Mucosa of stomach (tissue), 1 donor: ENCODE measurements at regions not wholly inside any gene's neighbourhood (a gene's known extent, or its start where the extent isn't known, plus 50 kb on each side); places are given as distances from the start of the nearest gene placed in this dataset.
"Not testable (repeated sequence)": the region's sequence is repeated elsewhere in the genome, so short reads cannot be mapped to it uniquely, and the experiment has no call there.

Experiments used
- H3K27me3 ChIP-seq: one replicate; pipeline ENCODE4 v1.7.0; 2013; ENCODE audit warnings: mild to moderate bottlenecking, low read length; ENCODE audit not compliant: control insufficient read depth, insufficient read depth
- H3K36me3 ChIP-seq: one replicate; pipeline ENCODE4 v1.7.0; 2013; ENCODE audit warnings: low read length; ENCODE audit not compliant: control insufficient read depth, insufficient read depth
- H3K4me1 ChIP-seq: one replicate; pipeline ENCODE4 v1.7.0; 2013; ENCODE audit warnings: mild to moderate bottlenecking, low read length; ENCODE audit not compliant: control insufficient read depth, insufficient read depth
- H3K4me3 ChIP-seq: one replicate; pipeline ENCODE4 v1.7.0; 2013; ENCODE audit warnings: low read length
- H3K9ac ChIP-seq: one replicate; pipeline ENCODE4 v1.7.0; 2013; ENCODE audit warnings: mild to moderate bottlenecking, low read length, moderate library complexity
- H3K9me3 ChIP-seq: one replicate; pipeline ENCODE4 v1.7.0; 2013; ENCODE audit warnings: mild to moderate bottlenecking, low read length, moderate library complexity; ENCODE audit not compliant: control insufficient read depth
- donor health status: Pancreatic carcinoma.

DNA sequence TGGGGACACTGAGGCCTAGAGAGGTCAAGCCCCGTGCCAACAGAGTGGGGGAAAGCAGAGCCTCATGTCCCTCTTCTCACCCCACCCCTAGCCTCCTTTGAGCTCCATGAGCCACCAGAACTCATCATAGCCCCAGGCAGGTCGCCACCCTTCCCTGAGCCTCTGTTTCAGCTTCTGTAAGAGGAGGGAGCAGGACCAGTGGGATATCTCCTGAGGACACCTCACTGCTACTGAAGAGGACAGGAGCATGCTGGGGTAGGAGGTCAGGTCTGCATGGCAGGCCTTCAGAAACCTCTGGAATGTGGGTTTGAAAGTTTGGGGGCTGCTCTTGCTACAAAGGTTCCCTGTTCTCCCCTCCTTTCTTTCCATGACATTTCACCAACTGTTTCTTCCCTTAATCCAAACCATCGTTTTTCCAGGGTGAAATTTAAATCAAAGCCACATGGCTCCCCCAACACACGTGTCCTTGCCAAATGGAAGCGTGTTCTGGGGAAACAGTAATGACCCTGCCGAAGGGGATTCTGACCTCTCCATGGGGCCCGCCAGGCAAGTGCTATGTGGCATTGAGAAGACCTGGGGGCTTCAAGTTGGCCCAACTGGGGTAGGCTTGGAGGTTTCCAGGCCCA is 88.1 kb upstream of the RUNX3 start:
- no peaks in the 10 kb centered on the region for H3K4me1 ChIP-seq
- H3K9ac ChIP-seq, result no peak overlapping the region
- H3K9me3 ChIP-seq, result no peaks in the 10 kb centered on the region
- H3K36me3 ChIP-seq, result no peaks in the 10 kb centered on the region
- H3K27me3 ChIP-seq, result no peaks in the 10 kb centered on the region
- no peak overlapping the region for H3K4me3 ChIP-seq

DNA sequence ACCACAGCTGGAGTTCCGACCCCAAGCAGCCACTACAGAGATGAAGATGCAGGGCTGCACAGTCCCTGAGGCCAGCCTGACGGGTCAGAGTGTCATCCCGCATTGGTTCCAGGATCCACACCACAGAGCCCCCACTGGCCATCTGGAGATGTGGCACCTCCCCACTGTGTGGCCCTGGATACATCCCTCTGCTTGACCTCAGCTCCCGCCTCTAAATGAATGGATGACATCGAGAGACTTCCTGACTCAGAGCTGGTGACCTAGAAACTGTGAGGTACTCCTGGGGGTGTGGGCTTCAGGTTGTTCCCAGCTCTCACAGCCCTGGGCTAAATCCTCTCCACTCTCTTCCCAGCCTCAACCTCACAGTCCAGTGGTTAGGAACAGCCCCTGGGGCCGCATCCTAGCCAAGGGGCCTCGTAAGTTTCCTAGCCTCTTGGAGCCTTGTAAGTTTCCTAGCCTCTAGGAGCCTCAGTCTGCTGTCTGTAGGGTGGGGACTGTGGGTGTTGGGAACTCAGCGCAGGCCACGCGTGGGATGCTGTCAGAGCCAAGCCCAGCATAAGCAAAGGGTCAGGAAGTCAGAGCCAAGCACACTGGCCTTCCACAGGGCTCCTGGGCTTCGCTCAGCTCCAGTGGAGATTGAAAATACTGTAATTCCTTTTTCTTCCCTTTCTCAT is 87.5 kb upstream of the RUNX3 start:
- no peaks in the 10 kb centered on the region for H3K27me3 ChIP-seq
- no peaks in the 10 kb centered on the region for H3K36me3 ChIP-seq
- H3K4me3 ChIP-seq, result no peak overlapping the region
- no peaks in the 10 kb centered on the region for H3K4me1 ChIP-seq
- H3K9me3 ChIP-seq, result no peaks in the 10 kb centered on the region
- no peak overlapping the region for H3K9ac ChIP-seq

DNA sequence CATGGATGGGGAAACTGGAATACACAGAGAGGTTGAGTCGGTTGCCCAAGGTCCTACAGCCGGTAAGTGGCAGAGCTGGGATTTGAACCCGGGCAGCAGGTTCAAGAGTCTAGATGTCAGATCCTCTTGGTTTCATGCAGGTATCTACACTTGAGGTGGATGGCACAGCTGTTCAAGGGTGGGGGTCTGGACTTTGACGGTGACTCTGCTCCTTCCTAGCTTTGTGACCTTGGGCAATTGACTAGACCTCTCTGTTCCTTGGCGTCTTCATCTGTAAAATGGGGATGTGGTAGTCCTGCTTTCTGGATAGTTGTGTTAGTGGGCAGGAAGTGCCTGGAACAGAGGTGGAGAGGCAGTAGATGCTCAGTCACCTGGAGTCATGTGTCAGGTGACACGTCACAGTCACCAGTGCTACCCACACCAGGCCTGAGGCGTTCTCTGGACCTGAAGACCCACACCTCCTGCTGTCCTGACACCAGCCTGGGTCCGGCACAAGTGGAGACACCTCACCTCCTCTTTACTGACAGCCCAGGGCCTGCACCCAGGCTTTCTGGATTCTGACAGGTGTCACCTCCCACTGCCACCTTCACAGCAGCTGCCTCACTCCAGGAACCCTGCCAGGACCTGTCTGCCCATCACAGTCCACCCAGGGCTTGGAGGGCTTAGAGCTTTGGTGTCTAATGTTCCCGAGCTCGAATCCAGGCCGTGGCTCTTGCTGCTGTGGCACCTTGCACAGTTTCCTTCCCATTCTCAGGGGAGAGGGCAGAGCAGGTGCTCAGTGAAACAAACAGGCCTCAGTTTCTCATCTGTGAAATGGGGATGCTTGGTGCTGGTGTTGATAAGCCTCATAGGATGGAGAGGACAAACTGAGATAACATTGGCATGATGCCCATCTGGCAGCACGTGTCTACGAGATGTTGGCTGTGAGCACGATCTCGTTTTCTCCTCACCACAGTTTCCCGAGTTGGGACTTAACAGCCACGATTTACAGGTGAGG is 83.2 kb upstream of the RUNX3 start:
- Histone ChIP-seq H3K4me3 (no peak overlapping the region), H3K9ac (no peak overlapping the region), H3K9me3 (no peaks in the 10 kb centered on the region), H3K27me3 (peaks cover 2% of the 10 kb centered on the region), H3K36me3 (no peaks in the 10 kb centered on the region), H3K4me1 (no peaks in the 10 kb centered on the region)

DNA sequence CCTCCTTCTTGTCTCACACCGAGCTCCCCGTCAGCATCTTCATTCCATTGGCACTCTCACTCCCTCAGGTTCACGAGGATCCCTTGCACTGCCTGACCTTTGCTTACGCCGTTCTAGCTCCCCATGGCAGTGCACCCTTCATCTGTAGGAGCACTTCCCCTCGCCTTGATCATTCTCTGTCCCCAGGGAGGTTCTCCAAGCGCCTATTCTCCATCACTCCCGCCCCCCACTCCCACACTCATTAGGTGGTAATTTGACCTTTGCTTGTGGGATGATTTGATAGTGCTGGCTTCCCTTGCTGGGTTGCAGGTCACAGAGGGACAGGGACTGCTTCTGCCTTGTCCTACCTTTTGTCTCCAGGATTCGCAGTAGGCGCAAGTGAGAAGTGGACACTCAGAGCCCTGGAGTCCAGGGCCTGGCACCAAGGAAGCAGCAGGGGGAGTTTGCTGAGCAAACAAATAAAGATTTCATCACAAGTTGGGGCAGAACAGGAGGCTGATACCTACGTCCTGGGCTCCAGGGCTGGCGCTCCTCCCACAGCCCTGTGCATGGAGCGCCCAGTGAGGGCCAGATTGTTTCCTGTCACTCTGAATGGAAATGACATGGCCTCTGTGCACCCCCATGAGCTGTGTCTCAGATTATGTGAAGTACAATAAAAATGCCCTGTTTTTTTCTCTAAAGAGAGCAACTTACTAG is 82.0 kb upstream of the RUNX3 start:
- Histone ChIP-seq H3K9ac (no peak overlapping the region), H3K27me3 (peaks cover 12% of the 10 kb centered on the region), H3K4me1 (no peaks in the 10 kb centered on the region), H3K9me3 (no peaks in the 10 kb centered on the region), H3K36me3 (no peaks in the 10 kb centered on the region), H3K4me3 (no peak overlapping the region)

DNA sequence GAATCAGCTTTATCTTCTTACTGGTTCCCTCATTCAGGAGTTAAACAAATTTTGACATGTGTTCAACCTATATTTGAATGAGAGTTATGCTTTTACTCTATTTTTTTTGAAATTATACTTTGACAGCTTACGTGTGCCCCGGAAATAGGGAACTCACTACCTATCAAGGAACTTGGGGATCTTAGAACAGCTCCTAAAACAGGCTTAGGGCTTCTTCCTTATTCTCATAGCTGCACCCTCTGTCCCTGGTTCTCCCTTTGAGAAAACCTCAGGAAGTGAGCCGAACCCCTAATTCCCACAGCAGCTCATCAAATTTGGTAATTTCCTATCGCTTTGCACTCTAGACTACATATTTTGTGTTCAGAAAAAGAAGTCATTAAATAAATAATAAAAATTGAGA is 81.2 kb upstream of the RUNX3 start:
- H3K36me3 ChIP-seq, result no peaks in the 10 kb centered on the region
- H3K9me3 ChIP-seq, result no peaks in the 10 kb centered on the region
- no peak overlapping the region for H3K9ac ChIP-seq
- peaks cover 20% of the 10 kb centered on the region for H3K27me3 ChIP-seq
- H3K4me3 ChIP-seq, result no peak overlapping the region
- H3K4me1 ChIP-seq, result no peaks in the 10 kb centered on the region

DNA sequence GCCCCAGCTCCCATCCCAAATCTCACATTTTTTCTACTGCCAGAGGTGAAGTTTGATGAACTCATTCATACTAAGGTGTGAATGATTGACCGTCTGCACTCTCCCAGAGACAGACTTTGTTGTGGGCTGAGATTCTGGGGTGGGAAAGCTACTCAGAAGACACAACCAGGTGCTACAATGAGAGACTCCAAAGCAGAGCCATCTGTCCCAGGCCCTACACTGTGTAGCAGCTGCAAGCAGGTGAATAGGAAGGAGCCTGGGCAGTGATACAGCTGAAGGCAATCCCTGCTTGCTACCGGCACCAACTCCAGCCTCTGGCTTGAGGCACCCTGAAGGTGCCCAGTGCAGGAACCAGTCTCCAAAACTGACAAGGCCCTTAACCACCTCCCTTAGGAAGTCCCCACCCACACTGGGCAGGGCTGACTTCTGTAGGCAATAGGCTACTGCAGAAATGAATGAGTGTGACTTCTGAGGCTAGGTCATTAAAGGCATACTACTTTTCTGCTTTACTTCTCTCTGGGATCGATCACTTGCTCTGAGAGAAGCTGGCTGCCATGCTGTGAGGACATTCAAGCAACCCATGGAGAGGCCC is 79.7 kb upstream of the RUNX3 start:
- Histone ChIP-seq H3K27me3 (peaks cover 31% of the 10 kb centered on the region), H3K9ac (no peak overlapping the region), H3K36me3 (no peaks in the 10 kb centered on the region), H3K4me1 (no peaks in the 10 kb centered on the region), H3K4me3 (no peak overlapping the region), H3K9me3 (no peaks in the 10 kb centered on the region)

DNA sequence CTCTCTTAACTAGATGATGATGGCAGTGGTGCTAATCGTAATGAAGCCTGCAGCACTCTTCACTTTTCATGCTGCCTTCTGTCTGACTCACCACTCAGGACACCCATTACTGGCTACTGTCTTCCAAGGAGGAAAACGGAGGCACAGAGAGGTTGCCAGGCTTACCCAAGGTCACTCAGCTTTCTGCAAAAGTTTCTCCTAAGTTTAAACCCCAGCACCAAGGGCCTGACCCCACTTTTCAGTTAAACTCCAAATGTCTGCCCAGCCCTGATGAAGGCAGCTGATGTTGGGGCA is 78.1 kb upstream of the RUNX3 start:
- no peak overlapping the region for H3K4me3 ChIP-seq
- H3K36me3 ChIP-seq, result no peaks in the 10 kb centered on the region
- H3K27me3 ChIP-seq, result peaks cover 31% of the 10 kb centered on the region
- H3K9ac ChIP-seq, result no peak overlapping the region
- no peaks in the 10 kb centered on the region for H3K4me1 ChIP-seq
- no peaks in the 10 kb centered on the region for H3K9me3 ChIP-seq

DNA sequence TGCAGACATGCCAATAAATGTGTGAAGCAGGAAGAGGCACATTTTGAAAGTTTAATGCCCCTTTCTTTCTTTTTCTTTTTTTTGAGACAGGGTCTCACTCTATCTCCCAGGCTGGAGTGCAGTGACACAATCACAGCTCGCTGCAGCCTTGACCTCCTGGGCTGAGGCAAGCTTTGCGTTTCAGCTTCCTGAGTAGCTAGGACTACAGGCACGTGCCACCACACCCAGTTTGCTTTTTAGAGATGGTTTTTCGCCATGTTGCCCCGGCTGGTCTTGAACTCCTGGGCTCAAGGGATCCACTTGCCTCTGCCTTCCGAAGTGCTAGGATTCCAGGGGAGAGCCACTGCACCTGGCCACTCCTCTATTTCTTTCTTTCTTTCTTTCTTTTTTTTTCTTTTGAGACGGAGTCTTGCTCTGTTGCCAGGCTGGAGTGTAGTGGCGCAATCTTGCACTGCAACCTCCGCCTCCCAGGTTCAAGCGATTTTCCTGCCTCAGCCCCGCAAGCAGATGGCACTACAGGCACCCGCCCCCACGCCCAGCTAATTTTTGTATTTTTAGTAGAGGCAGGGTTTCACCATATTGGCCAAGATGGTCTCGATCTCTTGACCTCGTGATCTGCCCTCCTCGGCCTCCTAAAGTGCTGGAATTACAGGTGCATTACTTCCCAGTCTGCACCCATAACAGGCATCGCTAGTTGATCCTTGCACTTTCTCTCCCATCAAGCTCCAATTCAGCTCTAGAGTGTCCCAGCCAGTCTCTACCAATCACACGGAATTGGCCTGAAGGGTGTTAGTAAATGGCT is 77.5 kb upstream of the RUNX3 start:
- H3K36me3 ChIP-seq, H3K4me1 ChIP-seq, H3K9me3 ChIP-seq, H3K9ac ChIP-seq, H3K4me3 ChIP-seq: not testable (repeated sequence)
- peaks cover 31% of the 10 kb centered on the region for H3K27me3 ChIP-seq

DNA sequence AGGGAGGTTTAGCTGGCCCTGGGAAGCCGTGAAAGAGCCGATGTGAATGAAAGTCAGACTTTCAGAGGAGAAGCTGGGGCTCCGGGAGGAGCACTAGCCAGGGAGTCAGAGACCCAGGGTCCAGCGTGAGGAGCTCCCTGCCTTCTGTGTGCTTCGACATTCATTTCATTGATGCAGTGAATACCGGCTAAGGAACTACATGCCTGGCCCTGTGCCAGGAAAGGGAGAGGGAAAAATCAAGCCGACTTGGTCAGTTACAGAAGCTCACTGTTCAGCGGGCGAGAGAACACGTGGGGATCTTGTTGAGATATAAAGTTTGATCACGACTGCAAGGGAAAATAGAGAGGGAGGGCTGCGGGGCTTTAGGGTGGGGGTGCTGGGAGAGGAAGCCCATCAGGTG is 76.7 kb upstream of the RUNX3 start:
- no peaks in the 10 kb centered on the region for H3K36me3 ChIP-seq
- no peak overlapping the region for H3K4me3 ChIP-seq
- H3K9ac ChIP-seq, result no peak overlapping the region
- H3K4me1 ChIP-seq, result no peaks in the 10 kb centered on the region
- H3K27me3 ChIP-seq, result peaks cover 31% of the 10 kb centered on the region
- no peaks in the 10 kb centered on the region for H3K9me3 ChIP-seq

DNA sequence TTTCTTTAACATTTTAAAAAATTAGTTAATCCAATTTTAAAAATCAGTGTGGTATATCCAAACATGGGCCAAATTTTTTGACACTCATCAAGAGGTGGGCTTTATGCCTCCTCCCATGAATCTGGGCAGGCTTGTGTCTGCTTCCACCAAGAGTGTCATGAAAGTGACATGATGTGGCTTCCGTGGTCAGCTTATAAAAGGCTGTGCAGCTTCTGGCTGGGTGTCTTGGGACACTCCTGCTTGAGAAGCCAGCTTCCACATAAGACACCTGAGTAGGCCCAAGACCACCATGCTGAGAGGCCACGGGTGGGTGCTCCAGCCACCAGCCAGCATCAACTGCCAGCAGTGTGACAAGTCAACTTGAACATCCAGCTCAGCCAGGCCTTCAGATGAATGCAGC is 74.3 kb upstream of the RUNX3 start:
- no peak overlapping the region for H3K4me3 ChIP-seq
- H3K36me3 ChIP-seq, result no peaks in the 10 kb centered on the region
- peaks cover 31% of the 10 kb centered on the region for H3K27me3 ChIP-seq
- H3K9me3 ChIP-seq, result no peaks in the 10 kb centered on the region
- H3K4me1 ChIP-seq, result no peaks in the 10 kb centered on the region
- H3K9ac ChIP-seq, result no peak overlapping the region
